ENCODE measurements at regions not wholly inside any gene's neighbourhood (a gene's known extent, or its start where the extent isn't known, plus 50 kb on each side); places are given as distances from the start of the nearest gene placed in this dataset.

DNA sequence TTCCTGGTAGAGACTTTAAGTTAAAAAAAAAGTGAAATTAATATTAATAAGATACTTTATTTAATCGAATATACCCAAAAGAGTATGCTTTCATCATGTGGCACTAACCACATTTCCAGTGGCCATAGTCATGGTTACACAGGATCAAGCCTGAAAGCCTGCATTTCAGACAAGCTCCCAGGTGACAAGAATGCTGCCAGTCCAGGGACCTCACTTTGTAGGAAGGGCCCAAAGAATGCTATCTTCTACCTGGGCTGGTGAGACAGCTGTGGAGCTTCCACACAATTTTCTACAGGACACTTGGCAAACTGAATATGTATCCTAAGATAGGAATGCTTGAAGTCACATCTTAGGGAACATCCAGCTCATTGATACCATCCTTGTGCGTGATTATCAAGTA lies 203.8 kb downstream of the AUH start:
- no peak for DNase-seq
- POLR2A ChIA-PET (ENCODE audit: unreplicated experiment), result no interaction called here
- no peak overlapping the region for H3K4me3 ChIP-seq (ENCODE audit: low read length)
- H3K4me1 ChIP-seq (ENCODE audit: insufficient read depth, low read length), result peaks cover 16% of the 10 kb centered on the region
- H3K79me2 ChIP-seq (ENCODE audit: low read length), result no peaks in the 10 kb centered on the region
- no peaks in the 10 kb centered on the region for H4K20me1 ChIP-seq (ENCODE audit: low read length)
- no peak for TF ChIP-seq EZH2 (IDR thresholded peaks at IDR 0.05; ENCODE audit: low read length, unreplicated experiment)
- TF ChIP-seq EZH2phosphoT487 (IDR thresholded peaks at IDR 0.05; ENCODE audit: borderline replicate concordance, low read length), result no peak
- TF ChIP-seq, protein P1, sequence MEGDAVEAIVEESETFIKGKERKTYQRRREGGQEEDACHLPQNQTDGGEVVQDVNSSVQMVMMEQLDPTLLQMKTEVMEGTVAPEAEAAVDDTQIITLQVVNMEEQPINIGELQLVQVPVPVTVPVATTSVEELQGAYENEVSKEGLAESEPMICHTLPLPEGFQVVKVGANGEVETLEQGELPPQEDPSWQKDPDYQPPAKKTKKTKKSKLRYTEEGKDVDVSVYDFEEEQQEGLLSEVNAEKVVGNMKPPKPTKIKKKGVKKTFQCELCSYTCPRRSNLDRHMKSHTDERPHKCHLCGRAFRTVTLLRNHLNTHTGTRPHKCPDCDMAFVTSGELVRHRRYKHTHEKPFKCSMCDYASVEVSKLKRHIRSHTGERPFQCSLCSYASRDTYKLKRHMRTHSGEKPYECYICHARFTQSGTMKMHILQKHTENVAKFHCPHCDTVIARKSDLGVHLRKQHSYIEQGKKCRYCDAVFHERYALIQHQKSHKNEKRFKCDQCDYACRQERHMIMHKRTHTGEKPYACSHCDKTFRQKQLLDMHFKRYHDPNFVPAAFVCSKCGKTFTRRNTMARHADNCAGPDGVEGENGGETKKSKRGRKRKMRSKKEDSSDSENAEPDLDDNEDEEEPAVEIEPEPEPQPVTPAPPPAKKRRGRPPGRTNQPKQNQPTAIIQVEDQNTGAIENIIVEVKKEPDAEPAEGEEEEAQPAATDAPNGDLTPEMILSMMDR (conservative IDR thresholded peaks at IDR 0.05; ENCODE audit: low read depth, low read length), result no peak
- H3K9ac ChIP-seq (ENCODE audit: low read length), result no peak overlapping the region
- no peak overlapping the region for H3K27ac ChIP-seq (ENCODE audit: low read length)
- no peaks in the 10 kb centered on the region for H3K9me3 ChIP-seq (ENCODE audit: low read length)
- H3K36me3 ChIP-seq (ENCODE audit: low read depth, low read length), result no peaks in the 10 kb centered on the region
- no peaks in the 10 kb centered on the region for H3F3A ChIP-seq (ENCODE audit: low read length, unreplicated experiment)
- no peak for ATAC-seq
- H3K27me3 ChIP-seq (ENCODE audit: low read length), result no peaks in the 10 kb centered on the region
- H3K9me2 ChIP-seq (replicated peaks; ENCODE audit: low read length), result no peaks in the 10 kb centered on the region
- CTCF ChIA-PET, result no interaction called here
- H3K4me2 ChIP-seq (ENCODE audit: low read length), result no peak overlapping the region
- intact Hi-C loops (cut with micrococcal nuclease), result no loop called here
- no peak overlapping the region for H2AFZ ChIP-seq (ENCODE audit: low read length)
- BruUV-seq (replicated peaks), result no TSS peak

DNA sequence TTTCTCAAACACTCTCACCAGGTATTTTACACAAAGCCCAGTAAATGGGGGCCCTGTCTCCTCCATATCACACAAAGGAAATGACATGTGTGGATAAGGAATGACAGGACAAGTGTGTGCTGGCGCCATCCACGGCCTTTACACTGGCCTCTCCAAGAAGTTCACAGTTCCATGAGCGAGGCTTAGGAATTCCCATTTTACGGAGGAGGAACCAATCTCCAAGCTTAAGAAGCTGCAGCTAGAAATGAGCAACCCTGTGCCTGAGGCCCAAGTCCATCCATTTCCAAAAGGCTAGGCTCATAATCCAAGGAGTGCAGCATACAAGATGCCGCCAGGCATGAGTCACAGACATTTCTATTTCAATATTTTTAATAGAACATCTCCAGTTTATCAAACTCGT lies 203.4 kb downstream of the AUH start:
- Histone ChIP-seq H3K4me1 (ENCODE audit: insufficient read depth, low read length) (peaks cover 21% of the 10 kb centered on the region), H4K20me1 (ENCODE audit: low read length) (no peaks in the 10 kb centered on the region), H3K9me2 (replicated peaks; ENCODE audit: low read length) (no peaks in the 10 kb centered on the region), H3K4me3 (ENCODE audit: low read length) (no peak overlapping the region), H3K27me3 (ENCODE audit: low read length) (no peaks in the 10 kb centered on the region), H3K79me2 (ENCODE audit: low read length) (no peaks in the 10 kb centered on the region), H3K27ac (ENCODE audit: low read length) (no peak overlapping the region), H3F3A (ENCODE audit: low read length, unreplicated experiment) (no peaks in the 10 kb centered on the region), H3K4me2 (ENCODE audit: low read length) (no peak overlapping the region), H3K9me3 (ENCODE audit: low read length) (no peaks in the 10 kb centered on the region), H2AFZ (ENCODE audit: low read length) (no peak overlapping the region), H3K36me3 (ENCODE audit: low read depth, low read length) (no peaks in the 10 kb centered on the region), H3K9ac (ENCODE audit: low read length) (no peak overlapping the region)
- TF ChIP-seq, protein P1 (conservative IDR thresholded peaks at IDR 0.05; ENCODE audit: low read depth, low read length), result no peak
- TF ChIP-seq EZH2phosphoT487 (IDR thresholded peaks at IDR 0.05; ENCODE audit: borderline replicate concordance, low read length) (no peak), EZH2 (IDR thresholded peaks at IDR 0.05; ENCODE audit: low read length, unreplicated experiment) (no peak)
- ChIA-PET POLR2A (ENCODE audit: unreplicated experiment) (no interaction called here), CTCF (no interaction called here)
- ATAC-seq (no peak), DNase-seq (no peak)
- intact Hi-C loops (cut with micrococcal nuclease), result no loop called here
- no TSS peak for BruUV-seq (replicated peaks)

DNA sequence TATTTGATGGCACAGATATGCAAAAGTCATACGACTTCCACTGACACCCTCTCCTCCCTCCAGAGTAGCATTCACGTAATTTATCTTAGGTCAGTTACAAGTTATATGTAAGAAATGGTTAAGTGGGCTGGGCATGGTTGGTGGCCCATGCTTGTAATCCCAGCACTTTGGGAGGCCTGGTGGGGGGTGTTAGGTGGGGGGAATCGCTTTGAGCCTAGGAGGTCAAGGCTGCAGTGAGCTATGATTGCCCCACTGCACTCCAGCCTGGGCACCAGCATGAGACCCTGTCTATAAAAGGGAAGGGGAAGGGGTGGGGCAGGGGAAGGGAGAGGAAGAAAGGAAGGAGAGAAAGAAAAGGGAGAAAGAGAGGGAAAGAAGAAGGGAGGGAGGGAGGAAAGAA lies 202.8 kb downstream of the AUH start:
- H3K79me2 ChIP-seq (ENCODE audit: low read length), result no peaks in the 10 kb centered on the region
- ATAC-seq (no peak), DNase-seq (no peak)
- H3K4me2 ChIP-seq (ENCODE audit: low read length), result no peak overlapping the region
- no peak overlapping the region for H3K27ac ChIP-seq (ENCODE audit: low read length)
- CTCF ChIA-PET, result no interaction called here
- intact Hi-C loops (cut with micrococcal nuclease), result no loop called here
- POLR2A ChIA-PET (ENCODE audit: unreplicated experiment), result no interaction called here
- H3K4me3 ChIP-seq (ENCODE audit: low read length), result no peak overlapping the region
- no peak overlapping the region for H2AFZ ChIP-seq (ENCODE audit: low read length)
- H4K20me1 ChIP-seq (ENCODE audit: low read length), result no peaks in the 10 kb centered on the region
- H3K9ac ChIP-seq (ENCODE audit: low read length), result no peak overlapping the region
- H3F3A ChIP-seq (ENCODE audit: low read length, unreplicated experiment), result no peaks in the 10 kb centered on the region
- BruUV-seq (replicated peaks), result no TSS peak
- H3K27me3 ChIP-seq (ENCODE audit: low read length), result no peaks in the 10 kb centered on the region
- peaks cover 27% of the 10 kb centered on the region for H3K4me1 ChIP-seq (ENCODE audit: insufficient read depth, low read length)
- TF ChIP-seq, protein P1 (conservative IDR thresholded peaks at IDR 0.05; ENCODE audit: low read depth, low read length), result no peak
- TF ChIP-seq EZH2 (IDR thresholded peaks at IDR 0.05; ENCODE audit: low read length, unreplicated experiment) (no peak), EZH2phosphoT487 (IDR thresholded peaks at IDR 0.05; ENCODE audit: borderline replicate concordance, low read length) (no peak)
- H3K9me2 ChIP-seq (replicated peaks; ENCODE audit: low read length), result no peaks in the 10 kb centered on the region
- no peaks in the 10 kb centered on the region for H3K36me3 ChIP-seq (ENCODE audit: low read depth, low read length)
- no peaks in the 10 kb centered on the region for H3K9me3 ChIP-seq (ENCODE audit: low read length)

Data from PC-3 (cell line).